Ascending aorta (tissue), 2 donors: ENCODE measurements at regions not wholly inside any gene's neighbourhood (a gene's known extent, or its start where the extent isn't known, plus 50 kb on each side); places are given as distances from the start of the nearest gene placed in this dataset.
A peak's percentile ranks its signal among the peaks of the same experiment; 100 is the strongest.

Experiments used
- DNase-seq, 2 donors: peaks; one replicate each; pipeline ENCODE4 v3.0.0-alpha.2; 2019; ENCODE audit warnings: low spot score in 2 of 2
- H3K27ac ChIP-seq, 2 donors: fragments of 200-600 bp; sonication (generic); one replicate each; pipeline ENCODE4 v1.5.1; 2016 to 2017; ENCODE audit warnings: mild to moderate bottlenecking in 1 of 2
- H3K27me3 ChIP-seq: fragments of 200-600 bp; sonication (generic); one replicate; pipeline ENCODE4 v1.5.1; 2017
- H3K36me3 ChIP-seq, 2 donors: fragments of 200-600 bp; sonication (generic); one replicate each; pipeline ENCODE4 v1.5.1; 2016
- H3K4me1 ChIP-seq, 2 donors: fragments of 200-600 bp; sonication (generic); one replicate each; pipeline ENCODE4 v1.5.1; 2016 to 2017; ENCODE audit warnings: mild to moderate bottlenecking in 1 of 2
- H3K4me3 ChIP-seq, 2 donors: fragments of 200-600 bp; sonication (generic); one replicate each; pipeline ENCODE4 v1.5.1; 2016 to 2017; ENCODE audit warnings: mild to moderate bottlenecking in 1 of 2
- H3K9me3 ChIP-seq, 2 donors: fragments of 200-600 bp; sonication (generic); one replicate each; pipeline ENCODE4 v1.5.1; 2016
- intact Hi-C: fragments of 100-400 bp; cut with DNase I; formaldehyde crosslinking; loops from one replicate; pipeline ENCODE4 v1.15.1; 2023
- TF ChIP-seq, protein P1 (sequence below), 3 experiments: fragments of 200-600 bp in 2 of 3; fragments of 450-650 bp in 1 of 3; sonication (generic) in 2 of 3; IDR thresholded peaks; one replicate each; pipeline ENCODE4 v1.5.1; 2016 to 2019; ENCODE audit warnings: antibody characterized with exemption in 3 of 3, mild to moderate bottlenecking in 1 of 3, moderate library complexity in 1 of 3

DNA sequence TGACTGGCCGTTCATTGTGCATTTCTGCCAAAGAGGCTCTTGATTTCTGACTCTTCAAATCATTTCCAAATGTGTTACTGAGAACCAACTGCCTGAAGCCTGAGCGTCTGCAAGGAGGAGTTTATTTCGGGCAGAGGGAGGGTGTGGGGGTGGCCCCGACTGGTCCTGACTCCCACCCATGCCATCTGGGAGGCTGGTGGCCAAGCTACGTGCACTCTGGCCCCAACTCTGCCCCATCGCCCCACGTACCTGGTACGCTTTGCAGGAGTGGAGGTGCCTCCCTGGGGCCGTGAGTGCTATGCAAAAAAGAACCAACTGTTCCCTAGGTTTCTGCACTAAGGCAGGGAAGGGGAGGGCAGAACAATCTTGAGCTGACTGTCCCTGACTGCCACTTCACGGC, 846.8 kb downstream of the BRD1 start:
- Histone ChIP-seq H3K4me1 (no peaks in the 10 kb centered on the region), H3K27ac (no peak overlapping the region), H3K9me3 (no peaks in the 10 kb centered on the region), H3K4me3 (no peak overlapping the region), H3K27me3 (no peaks in the 10 kb centered on the region), H3K36me3 (no peaks in the 10 kb centered on the region)
- TF ChIP-seq, protein P1, sequence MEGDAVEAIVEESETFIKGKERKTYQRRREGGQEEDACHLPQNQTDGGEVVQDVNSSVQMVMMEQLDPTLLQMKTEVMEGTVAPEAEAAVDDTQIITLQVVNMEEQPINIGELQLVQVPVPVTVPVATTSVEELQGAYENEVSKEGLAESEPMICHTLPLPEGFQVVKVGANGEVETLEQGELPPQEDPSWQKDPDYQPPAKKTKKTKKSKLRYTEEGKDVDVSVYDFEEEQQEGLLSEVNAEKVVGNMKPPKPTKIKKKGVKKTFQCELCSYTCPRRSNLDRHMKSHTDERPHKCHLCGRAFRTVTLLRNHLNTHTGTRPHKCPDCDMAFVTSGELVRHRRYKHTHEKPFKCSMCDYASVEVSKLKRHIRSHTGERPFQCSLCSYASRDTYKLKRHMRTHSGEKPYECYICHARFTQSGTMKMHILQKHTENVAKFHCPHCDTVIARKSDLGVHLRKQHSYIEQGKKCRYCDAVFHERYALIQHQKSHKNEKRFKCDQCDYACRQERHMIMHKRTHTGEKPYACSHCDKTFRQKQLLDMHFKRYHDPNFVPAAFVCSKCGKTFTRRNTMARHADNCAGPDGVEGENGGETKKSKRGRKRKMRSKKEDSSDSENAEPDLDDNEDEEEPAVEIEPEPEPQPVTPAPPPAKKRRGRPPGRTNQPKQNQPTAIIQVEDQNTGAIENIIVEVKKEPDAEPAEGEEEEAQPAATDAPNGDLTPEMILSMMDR (IDR thresholded peaks at IDR 0.05): no peak
- intact Hi-C loops: no loop called here
- no peak for DNase-seq

DNA sequence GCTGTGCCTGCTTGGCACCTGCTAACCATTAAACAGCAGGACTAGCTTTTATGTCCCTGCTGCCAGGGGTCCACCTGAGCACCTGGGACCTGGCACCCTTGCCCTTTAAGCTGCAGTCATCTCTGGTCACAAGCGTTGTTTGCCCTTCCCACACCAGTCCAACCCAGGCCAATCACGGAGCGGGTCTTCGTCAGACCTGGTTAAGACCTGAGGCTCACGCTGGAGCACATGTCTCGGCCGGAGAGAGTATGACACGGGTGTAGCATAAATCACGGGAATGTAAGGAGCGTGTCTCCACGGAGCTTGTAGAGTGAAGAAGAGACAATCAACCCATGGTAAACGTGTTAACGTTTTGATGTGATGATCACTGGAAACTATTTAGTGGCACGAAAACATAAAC, 847.3 kb downstream of the BRD1 start:
- no peaks in the 10 kb centered on the region for H3K27me3 ChIP-seq
- no peak for DNase-seq
- H3K9me3 ChIP-seq: no peaks in the 10 kb centered on the region
- TF ChIP-seq, protein P1 (IDR thresholded peaks at IDR 0.05): no peak
- H3K4me1 ChIP-seq: no peaks in the 10 kb centered on the region
- no peak overlapping the region for H3K4me3 ChIP-seq
- no peak overlapping the region for H3K27ac ChIP-seq
- intact Hi-C loops: no loop called here
- no peaks in the 10 kb centered on the region for H3K36me3 ChIP-seq

DNA sequence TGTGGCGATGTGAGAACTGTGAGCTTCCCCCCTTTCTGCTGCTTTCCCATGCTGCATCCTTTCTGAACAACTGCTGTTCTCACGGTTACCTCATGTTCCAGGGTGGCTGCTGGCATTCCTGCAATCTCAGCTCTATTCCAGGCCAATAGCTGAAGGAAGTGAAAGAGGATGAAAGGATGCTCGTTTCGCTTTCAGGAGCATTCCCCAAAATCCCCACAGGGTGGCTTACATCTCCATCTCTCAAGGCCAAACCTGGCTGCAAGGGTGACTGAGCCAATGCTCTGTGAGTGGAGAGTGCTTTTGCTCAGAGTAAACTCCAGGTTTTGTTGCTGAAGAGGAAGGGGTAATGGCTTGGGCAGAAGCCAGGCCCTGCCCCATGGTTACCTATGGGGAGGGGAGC, 848.2 kb downstream of the BRD1 start:
- Histone ChIP-seq H3K4me1 (no peaks in the 10 kb centered on the region), H3K27me3 (no peaks in the 10 kb centered on the region)
- intact Hi-C loops: no loop called here

DNA sequence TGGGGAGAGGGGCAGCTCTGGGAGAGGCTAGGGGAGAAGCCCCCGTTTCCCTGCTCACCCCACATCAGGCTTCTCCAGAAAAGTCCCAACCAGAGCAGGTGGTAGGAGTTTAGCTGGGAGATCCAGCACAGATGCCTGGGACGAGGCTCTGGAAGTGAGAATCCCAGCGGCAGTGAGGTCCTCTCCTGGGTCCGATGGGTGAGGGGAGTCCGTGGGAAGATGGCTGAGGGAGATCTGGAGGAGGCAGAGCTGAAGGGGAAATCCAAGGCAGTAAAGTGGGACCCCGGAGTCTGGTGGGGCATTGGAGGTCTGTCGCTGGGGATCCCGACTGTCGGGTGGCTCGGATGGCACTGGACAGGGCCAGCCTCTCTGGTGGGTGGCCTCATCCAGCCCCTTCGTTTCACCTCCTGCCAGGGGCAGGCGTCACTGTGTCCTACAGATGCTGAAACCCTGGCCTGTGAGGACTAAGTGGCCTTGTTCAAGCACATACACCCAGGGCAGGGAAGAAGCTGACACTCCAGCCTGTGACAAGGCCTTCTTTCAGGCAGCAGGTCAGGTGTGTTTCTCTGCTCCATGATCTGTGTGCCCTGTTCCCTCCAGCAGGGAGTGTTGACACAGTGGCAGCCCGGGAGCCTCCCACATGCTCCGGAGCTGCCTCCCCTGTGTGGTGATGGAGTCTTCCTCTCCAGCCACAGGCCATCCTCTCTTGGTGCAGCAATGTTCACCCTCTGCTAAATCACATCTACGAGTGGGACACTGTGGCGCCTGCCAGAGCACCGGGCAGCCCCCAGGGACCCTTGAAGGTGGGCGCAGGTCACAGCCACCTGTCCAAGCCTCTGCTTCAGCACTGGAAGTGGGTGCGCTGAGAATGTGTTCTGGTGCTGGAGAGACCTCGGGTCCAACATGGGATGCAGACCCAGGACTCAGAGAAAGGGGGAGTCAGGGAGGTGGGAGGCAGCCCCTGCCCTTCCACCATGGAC, 850.8 kb downstream of the BRD1 start:
- intact Hi-C loops: no loop called here
- Histone ChIP-seq H3K27ac (no peak overlapping the region), H3K27me3 (no peaks in the 10 kb centered on the region), H3K4me1 (no peaks in the 10 kb centered on the region), H3K9me3 (no peaks in the 10 kb centered on the region), H3K4me3 (no peak overlapping the region), H3K36me3 (no peaks in the 10 kb centered on the region)
- no peak for DNase-seq
- TF ChIP-seq, protein P1 (IDR thresholded peaks at IDR 0.05): no peak

More for the DNA sequence above, 848.2 kb downstream of the BRD1 start:
- DNase-seq: no peak
- no peak overlapping the region for H3K4me3 ChIP-seq
- H3K9me3 ChIP-seq: no peaks in the 10 kb centered on the region
- no peak overlapping the region for H3K27ac ChIP-seq
- TF ChIP-seq, protein P1 (IDR thresholded peaks at IDR 0.05): peak in 1 of 3 experiments; percentile 35
- no peaks in the 10 kb centered on the region for H3K36me3 ChIP-seq

DNA sequence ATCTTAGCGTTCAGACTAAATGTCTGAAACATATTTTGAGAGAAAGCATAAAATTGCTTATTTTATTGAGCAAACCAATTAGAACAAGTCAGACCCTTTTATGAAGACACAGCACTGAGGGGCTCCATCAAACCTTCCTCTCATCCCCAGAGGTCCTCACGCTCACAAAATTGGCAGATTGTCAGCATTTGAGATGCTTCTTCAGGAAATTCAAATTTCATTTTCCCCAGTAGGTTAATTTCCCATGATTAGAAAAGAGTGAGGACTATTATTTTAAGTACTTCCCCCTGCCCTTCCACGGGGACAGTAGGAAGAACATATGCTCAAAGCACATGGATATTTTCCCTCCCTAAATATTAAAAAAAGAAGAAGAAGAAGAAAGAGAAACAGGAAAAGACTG, 851.8 kb downstream of the BRD1 start:
- Histone ChIP-seq H3K9me3 (no peaks in the 10 kb centered on the region), H3K36me3 (no peaks in the 10 kb centered on the region), H3K4me3 (no peak overlapping the region), H3K27me3 (no peaks in the 10 kb centered on the region), H3K27ac (no peak overlapping the region), H3K4me1 (no peaks in the 10 kb centered on the region)
- no peak for DNase-seq
- intact Hi-C loops: no loop called here
- TF ChIP-seq, protein P1 (IDR thresholded peaks at IDR 0.05): no peak
